HepG2 (cell line): ENCODE measurements at regions not wholly inside any gene's neighbourhood (a gene's known extent, or its start where the extent isn't known, plus 50 kb on each side); places are given as distances from the start of the nearest gene placed in this dataset.

ENCODE experiments used
- ATAC-seq: fragments of 200-7000 bp; cut with Tn5 transposase; 3 replicates; pipeline ENCODE4 v1.9.1; 2020; ENCODE audit warnings: mild to moderate bottlenecking, moderate library complexity
- BruUV-seq: library from RNA; stranded (reverse); fragments of 400-500 nt; replicated peaks from 2 replicates; lab custom pipeline; 2021; lab: Mats Ljungman, UMichigan
- CTCF ChIA-PET: fragments of 300-600 bp; formaldehyde crosslinking; extraction: SDS; loops from one replicate; lab custom pipeline; 2021; ENCODE audit warnings: low total read pairs, inconsistent platforms, low intra/inter-chr PET ratio; lab: Yijun Ruan, JAX
- POLR2A ChIA-PET: fragments of 350-600 bp; sonication (Branson Sonifier 250); formaldehyde crosslinking; loops from one replicate; lab custom pipeline; 2020; ENCODE audit warnings: antibody characterized with exemption, inconsistent platforms; lab: Yijun Ruan, JAX
- DNase-seq: peaks from one replicate; pipeline ENCODE4 v3.0.0-alpha.2; 2015; ENCODE audit warnings: low spot score
- FAIRE-seq: peaks from 3 replicates; lab custom pipeline; 2011; peaks lifted over from hg19 to GRCh38; lab: Jason Lieb, UNC
- H2AFZ ChIP-seq: one replicate; pipeline ENCODE4 v1.6.1; 2011; ENCODE audit warnings: low read length, inconsistent platforms
- H3K27ac ChIP-seq: fragments of 300-600 bp; 3 replicates; pipeline ENCODE4 v1.8.0; 2011; ENCODE audit warnings: mixed run types, mild to moderate bottlenecking, mixed read lengths, low read length, inconsistent platforms; ENCODE audit not compliant: insufficient read depth; ENCODE audit errors: extremely low read length
- H3K27me3 ChIP-seq, 2 experiments: fragments of 200-600 bp in 1 of 2; 2 replicates in 1 of 2; 3 replicates in 1 of 2; pipeline versions ENCODE4 v1.6.0 to v1.8.0; 2011; ENCODE audit warnings: low read length in 2 of 2, mild to moderate bottlenecking in 2 of 2, moderate library complexity in 2 of 2, inconsistent platforms in 1 of 2; ENCODE audit not compliant: insufficient read depth in 2 of 2, control insufficient read depth in 1 of 2
- H3K36me3 ChIP-seq, 2 experiments: fragments of 200-600 bp in 1 of 2; replicated peaks in 1 of 2; 2 replicates in 1 of 2; 3 replicates in 1 of 2; pipeline versions ENCODE4 v1.5.1 to v1.8.0; 2011; ENCODE audit warnings: low read length in 2 of 2, inconsistent platforms in 1 of 2; ENCODE audit not compliant: insufficient read depth in 2 of 2, control insufficient read depth in 1 of 2
- H3K4me1 ChIP-seq: 2 replicates; pipeline ENCODE4 v1.5.1; 2012; ENCODE audit warnings: low read length, inconsistent platforms; ENCODE audit not compliant: insufficient read depth
- H3K4me2 ChIP-seq: 2 replicates; pipeline ENCODE4 v1.6.0; 2011; ENCODE audit warnings: low read depth, low read length, inconsistent platforms
- H3K4me3 ChIP-seq, 3 experiments: fragments of 200-600 bp in 1 of 3; sonication (generic), shearing (Covaris generic) in 1 of 3; replicated peaks in 1 of 3; 2 replicates each; pipeline ENCODE4 v1.5.1; 2011 to 2016; ENCODE audit warnings: low read length in 3 of 3, inconsistent platforms in 2 of 3, low read depth in 2 of 3, mild to moderate bottlenecking in 2 of 3, control low read depth in 1 of 3, mixed read lengths in 1 of 3; ENCODE audit not compliant: insufficient read depth in 1 of 3
- H3K79me2 ChIP-seq: one replicate; pipeline ENCODE4 v1.6.1; 2011; ENCODE audit warnings: low read length, inconsistent platforms; ENCODE audit not compliant: insufficient read depth
- H3K9ac ChIP-seq: 2 replicates; pipeline ENCODE4 v1.6.0; 2011; ENCODE audit warnings: mild to moderate bottlenecking, low read depth, low read length, inconsistent platforms; ENCODE audit not compliant: insufficient read depth
- H3K9me3 ChIP-seq: 2 replicates; pipeline ENCODE4 v1.5.1; 2012; ENCODE audit warnings: mild to moderate bottlenecking, low read length
- H4K20me1 ChIP-seq: 2 replicates; pipeline ENCODE4 v1.6.0; 2011; ENCODE audit warnings: inconsistent platforms, mild to moderate bottlenecking, low read length, moderate library complexity; ENCODE audit not compliant: insufficient read depth
- AGO1 ChIP-seq: fragments of 200-400 bp; formaldehyde crosslinking; IDR thresholded peaks from 2 replicates; pipeline ENCODE4 v1.6.1; 2017; ENCODE audit warnings: mild to moderate bottlenecking, low read depth, low read length, moderate library complexity; ENCODE audit not compliant: poor library complexity, severe bottlenecking
- ASH2L ChIP-seq: fragments of 300-600, 200-600 bp; sonication (generic); IDR thresholded peaks from 2 replicates; pipeline ENCODE4 v1.7.0; 2017; ENCODE audit warnings: low read depth, mild to moderate bottlenecking, moderate library complexity, mixed read lengths, low read length; ENCODE audit not compliant: insufficient read length
- CCAR2 ChIP-seq: fragments of 200-400 bp; formaldehyde crosslinking; optimal IDR thresholded peaks from 2 replicates; pipeline ENCODE3; 2018; ENCODE audit warnings: low read depth, mild to moderate bottlenecking, low read length, moderate library complexity
- DPF2 ChIP-seq: sonication (generic); formaldehyde crosslinking; IDR thresholded peaks from 2 replicates; pipeline ENCODE4 v1.4.0; 2020; ENCODE audit warnings: mild to moderate bottlenecking, low read depth, missing genetic modification reagents, borderline replicate concordance
- FIP1L1 ChIP-seq: fragments of 200-400 bp; formaldehyde crosslinking; IDR thresholded peaks from 2 replicates; pipeline ENCODE4 v1.6.1; 2018; ENCODE audit warnings: low read depth, mild to moderate bottlenecking, low read length, moderate library complexity, borderline replicate concordance; ENCODE audit not compliant: insufficient read depth
- HOXA3 ChIP-seq: sonication (generic); formaldehyde crosslinking; IDR thresholded peaks from 2 replicates; pipeline ENCODE4 v1.5.0; 2020; ENCODE audit warnings: missing genetic modification reagents
- RELA ChIP-seq: sonication (generic); formaldehyde crosslinking; IDR thresholded peaks from 2 replicates; pipeline ENCODE4 v1.4.0; 2020; ENCODE audit warnings: missing genetic modification reagents
- SNRNP70 ChIP-seq: fragments of 200-400 bp; formaldehyde crosslinking; IDR thresholded peaks from 2 replicates; pipeline ENCODE4 v1.6.1; 2017; ENCODE audit warnings: mild to moderate bottlenecking, low read depth, low read length, moderate library complexity
- ZNF12 ChIP-seq: sonication (generic); formaldehyde crosslinking; IDR thresholded peaks from 2 replicates; pipeline ENCODE4 v1.5.0; 2020; ENCODE audit warnings: missing genetic modification reagents
- ZNF17 ChIP-seq: sonication (generic); formaldehyde crosslinking; IDR thresholded peaks from 2 replicates; pipeline ENCODE4 v1.5.0; 2020; ENCODE audit warnings: mild to moderate bottlenecking, missing genetic modification reagents
- WGBS: methylation state at CpG from one replicate; pipeline ENCODE4 v1.1.6; 2017; ENCODE audit warnings: low lambda C conversion rate; 5-methylcytosine and 5-hydroxymethylcytosine counted together
- in situ Hi-C: cut with HindIII; loops from 2 replicates; pipeline ENCODE4 v1.10.0; 2017; ENCODE audit warnings: low pct_unique_long_range_greater_than_20kb; ENCODE audit not compliant: extremely low pct_ligation_motif_present
- intact Hi-C: fragments of 100-400 bp; cut with micrococcal nuclease; formaldehyde crosslinking; loops from one replicate; pipeline ENCODE4 v1.10.0; 2022; ENCODE audit not compliant: unreplicated experiment
- TF ChIP-seq, protein P1 (sequence below): sonication (generic); formaldehyde crosslinking; IDR thresholded peaks from 2 replicates; pipeline ENCODE4 v1.4.0; 2020; ENCODE audit warnings: mild to moderate bottlenecking, missing genetic modification reagents, borderline replicate concordance
- TF ChIP-seq, protein P2 (sequence below): IDR thresholded peaks from 2 replicates; pipeline ENCODE4 v1.6.1; 2016; ENCODE audit warnings: mild to moderate bottlenecking
- TF ChIP-seq, protein P3 (sequence below): sonication (generic); formaldehyde crosslinking; IDR thresholded peaks from 2 replicates; pipeline ENCODE4 v1.8.1; 2023; ENCODE audit warnings: mild to moderate bottlenecking, inconsistent platforms, moderate library complexity, missing genetic modification reagents, borderline replicate concordance
- TF ChIP-seq, protein P4 (sequence below): sonication (generic); formaldehyde crosslinking; IDR thresholded peaks from 2 replicates; pipeline ENCODE4 v1.8.0; 2022; ENCODE audit warnings: missing genetic modification reagents, mild to moderate bottlenecking, inconsistent platforms, borderline replicate concordance
- TF ChIP-seq, protein P5 (sequence below): sonication (generic); formaldehyde crosslinking; IDR thresholded peaks from 2 replicates; pipeline ENCODE4 v1.8.1; 2023; ENCODE audit warnings: missing genetic modification reagents, inconsistent platforms, borderline replicate concordance

DNA sequence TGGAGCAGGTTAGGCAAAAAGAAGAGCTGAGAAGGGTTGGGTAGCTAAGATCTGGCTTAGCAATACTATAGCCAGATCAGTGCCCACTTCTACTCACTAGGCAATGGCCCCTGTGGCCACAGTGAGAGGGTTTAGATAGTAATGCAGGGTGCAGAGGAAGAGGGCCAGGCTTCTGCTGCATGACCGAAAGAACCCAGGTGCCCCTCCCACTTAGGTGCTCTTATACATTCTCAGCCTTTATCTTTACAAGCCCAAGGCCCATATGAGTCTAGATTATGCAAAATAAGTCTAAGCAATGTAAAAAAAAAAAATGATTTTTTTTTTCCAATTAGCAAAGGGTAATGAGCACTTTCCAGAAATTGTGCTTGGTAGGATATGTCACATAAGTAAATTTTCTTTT is 171.3 kb downstream of the CD24 start:
- no peaks in the 10 kb centered on the region for H3K79me2 ChIP-seq
- in situ Hi-C loops = loop anchor here (10.0 kb wide), 1 partner anchor 172 kb away; the partner anchor contains the start of gene CD24
- no peak overlapping the region for H3K4me2 ChIP-seq
- no peak overlapping the region for H2AFZ ChIP-seq
- DNase-seq (no peak), ATAC-seq (no peak), FAIRE-seq (no peak)
- 76% methylated on average over 1 of the region's 1 CpG for WGBS
- intact Hi-C loops = no loop called here
- ChIA-PET POLR2A (no interaction called here), CTCF (no interaction called here)
- H3K36me3 ChIP-seq = no peaks in the 10 kb centered on the region
- no peak overlapping the region for H3K4me3 ChIP-seq
- H3K9me3 ChIP-seq = no peaks in the 10 kb centered on the region
- no peaks in the 10 kb centered on the region for H4K20me1 ChIP-seq
- BruUV-seq = no TSS peak
- no peak for TF ChIP-seq SNRNP70
- TF ChIP-seq HOXA3 (CRISPR knock-in tag) = no peak
- no peak for TF ChIP-seq CCAR2
- TF ChIP-seq, protein P1, sequence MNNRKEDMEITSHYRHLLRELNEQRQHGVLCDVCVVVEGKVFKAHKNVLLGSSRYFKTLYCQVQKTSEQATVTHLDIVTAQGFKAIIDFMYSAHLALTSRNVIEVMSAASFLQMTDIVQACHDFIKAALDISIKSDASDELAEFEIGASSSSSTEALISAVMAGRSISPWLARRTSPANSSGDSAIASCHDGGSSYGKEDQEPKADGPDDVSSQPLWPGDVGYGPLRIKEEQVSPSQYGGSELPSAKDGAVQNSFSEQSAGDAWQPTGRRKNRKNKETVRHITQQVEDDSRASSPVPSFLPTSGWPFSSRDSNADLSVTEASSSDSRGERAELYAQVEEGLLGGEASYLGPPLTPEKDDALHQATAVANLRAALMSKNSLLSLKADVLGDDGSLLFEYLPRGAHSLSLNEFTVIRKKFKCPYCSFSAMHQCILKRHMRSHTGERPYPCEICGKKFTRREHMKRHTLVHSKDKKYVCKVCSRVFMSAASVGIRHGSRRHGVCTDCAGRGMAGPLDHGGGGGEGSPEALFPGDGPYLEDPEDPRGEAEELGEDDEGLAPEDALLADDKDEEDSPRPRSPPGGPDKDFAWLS (CRISPR knock-in tag) = no peak
- TF ChIP-seq, protein P2, sequence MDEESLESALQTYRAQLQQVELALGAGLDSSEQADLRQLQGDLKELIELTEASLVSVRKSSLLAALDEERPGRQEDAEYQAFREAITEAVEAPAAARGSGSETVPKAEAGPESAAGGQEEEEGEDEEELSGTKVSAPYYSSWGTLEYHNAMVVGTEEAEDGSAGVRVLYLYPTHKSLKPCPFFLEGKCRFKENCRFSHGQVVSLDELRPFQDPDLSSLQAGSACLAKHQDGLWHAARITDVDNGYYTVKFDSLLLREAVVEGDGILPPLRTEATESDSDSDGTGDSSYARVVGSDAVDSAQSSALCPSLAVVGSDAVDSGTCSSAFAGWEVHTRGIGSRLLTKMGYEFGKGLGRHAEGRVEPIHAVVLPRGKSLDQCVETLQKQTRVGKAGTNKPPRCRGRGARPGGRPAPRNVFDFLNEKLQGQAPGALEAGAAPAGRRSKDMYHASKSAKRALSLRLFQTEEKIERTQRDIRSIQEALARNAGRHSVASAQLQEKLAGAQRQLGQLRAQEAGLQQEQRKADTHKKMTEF (CRISPR knock-in tag) = no peak
- TF ChIP-seq, protein P3, sequence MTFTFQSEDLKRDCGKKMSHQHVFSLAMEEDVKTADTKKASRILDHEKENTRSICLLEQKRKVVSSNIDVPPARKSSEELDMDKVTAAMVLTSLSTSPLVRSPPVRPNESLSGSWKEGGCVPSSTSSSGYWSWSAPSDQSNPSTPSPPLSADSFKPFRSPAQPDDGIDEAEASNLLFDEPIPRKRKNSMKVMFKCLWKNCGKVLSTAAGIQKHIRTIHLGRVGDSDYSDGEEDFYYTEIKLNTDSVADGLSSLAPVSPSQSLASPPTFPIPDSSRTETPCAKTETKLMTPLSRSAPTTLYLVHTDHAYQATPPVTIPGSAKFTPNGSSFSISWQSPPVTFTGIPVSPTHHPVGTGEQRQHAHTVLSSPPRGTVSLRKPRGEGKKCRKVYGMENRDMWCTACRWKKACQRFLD (CRISPR knock-in tag) = no peak
- no peak for TF ChIP-seq DPF2 (CRISPR knock-in tag)
- TF ChIP-seq RELA (CRISPR knock-in tag) = no peak
- no peak for TF ChIP-seq FIP1L1
- no peak for TF ChIP-seq ZNF17
- TF ChIP-seq ASH2L = no peak
- TF ChIP-seq, protein P4, sequence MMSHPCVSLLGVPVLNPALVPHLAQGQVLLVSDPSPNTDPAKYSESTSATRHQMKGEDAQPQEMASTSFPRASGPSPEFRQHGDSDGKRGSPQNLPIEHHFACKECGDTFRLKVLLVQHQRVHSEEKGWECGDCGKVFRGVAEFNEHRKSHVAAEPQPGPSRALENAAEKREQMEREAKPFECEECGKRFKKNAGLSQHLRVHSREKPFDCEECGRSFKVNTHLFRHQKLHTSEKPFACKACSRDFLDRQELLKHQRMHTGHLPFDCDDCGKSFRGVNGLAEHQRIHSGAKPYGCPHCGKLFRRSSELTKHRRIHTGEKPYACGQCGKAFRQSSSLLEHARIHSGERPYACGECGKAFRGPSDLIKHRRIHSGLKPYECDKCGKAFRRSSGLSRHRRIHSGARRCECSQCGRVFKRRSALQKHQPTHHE = no peak
- no peak for TF ChIP-seq ZNF12
- TF ChIP-seq AGO1 = no peak
- TF ChIP-seq, protein P5, sequence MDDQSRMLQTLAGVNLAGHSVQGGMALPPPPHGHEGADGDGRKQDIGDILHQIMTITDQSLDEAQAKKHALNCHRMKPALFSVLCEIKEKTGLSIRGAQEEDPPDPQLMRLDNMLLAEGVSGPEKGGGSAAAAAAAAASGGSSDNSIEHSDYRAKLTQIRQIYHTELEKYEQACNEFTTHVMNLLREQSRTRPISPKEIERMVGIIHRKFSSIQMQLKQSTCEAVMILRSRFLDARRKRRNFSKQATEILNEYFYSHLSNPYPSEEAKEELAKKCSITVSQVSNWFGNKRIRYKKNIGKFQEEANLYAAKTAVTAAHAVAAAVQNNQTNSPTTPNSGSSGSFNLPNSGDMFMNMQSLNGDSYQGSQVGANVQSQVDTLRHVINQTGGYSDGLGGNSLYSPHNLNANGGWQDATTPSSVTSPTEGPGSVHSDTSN = no peak
- H3K27ac ChIP-seq = no peak overlapping the region
- H3K4me1 ChIP-seq = peaks cover 56% of the 10 kb centered on the region
- H3K9ac ChIP-seq = no peak overlapping the region
- no peaks in the 10 kb centered on the region for H3K27me3 ChIP-seq
